DMS53 treated with DMSO at 0.1 percent for 48 hours (cell line): ENCODE measurements at regions not wholly inside any gene's neighbourhood (a gene's known extent, or its start where the extent isn't known, plus 50 kb on each side); places are given as distances from the start of the nearest gene placed in this dataset.

Experiments used
- DNase-seq: peaks from one replicate; lab custom pipeline; 2025; ENCODE audit not compliant: unreplicated experiment; lab: John Stamatoyannopoulos, UW

DNA sequence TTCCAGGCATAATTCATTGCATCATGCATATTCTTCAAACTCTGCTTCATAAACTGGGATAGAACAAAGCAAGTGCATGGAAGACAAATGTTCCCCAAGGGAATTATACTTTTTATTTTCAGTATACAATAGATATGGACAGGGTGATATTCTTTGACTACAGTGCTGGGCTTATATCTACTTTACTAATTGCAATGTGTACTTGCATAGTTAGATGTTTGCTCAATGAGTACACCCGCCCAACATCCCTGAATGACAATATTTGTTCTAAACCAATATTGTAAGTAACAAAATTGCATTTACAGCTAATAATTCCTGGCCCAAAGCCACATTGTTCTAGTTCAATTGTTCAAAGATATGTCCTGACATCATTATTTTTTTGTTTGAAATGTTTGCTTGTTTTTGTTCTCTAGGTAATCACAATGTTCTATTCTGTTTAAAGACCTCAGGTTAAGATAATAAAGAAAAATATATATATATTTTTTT is 171.4 kb downstream of the PTN start:
- DNase-seq: peak; percentile 12

DNA sequence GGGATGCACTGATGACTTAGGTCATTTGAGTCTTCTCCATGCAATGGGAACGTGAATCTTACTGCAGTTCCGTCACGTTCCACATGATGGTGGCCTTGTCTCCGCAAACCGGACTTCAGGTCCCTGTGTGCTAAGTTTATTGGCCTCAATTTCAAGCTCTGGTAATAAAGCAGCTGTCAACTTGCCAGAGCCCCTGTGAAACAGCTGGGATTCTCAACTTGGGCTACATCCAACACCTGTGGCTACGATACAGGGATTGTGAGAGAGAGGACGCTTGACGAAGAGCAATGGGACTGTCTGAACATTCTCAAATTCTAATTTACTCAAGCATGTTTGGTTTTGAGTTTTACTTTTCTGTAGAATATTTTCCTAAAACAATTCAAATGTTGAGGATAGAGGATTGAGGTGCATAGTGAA is 174.2 kb downstream of the PTN start:
- DNase-seq: peak; percentile 93

DNA sequence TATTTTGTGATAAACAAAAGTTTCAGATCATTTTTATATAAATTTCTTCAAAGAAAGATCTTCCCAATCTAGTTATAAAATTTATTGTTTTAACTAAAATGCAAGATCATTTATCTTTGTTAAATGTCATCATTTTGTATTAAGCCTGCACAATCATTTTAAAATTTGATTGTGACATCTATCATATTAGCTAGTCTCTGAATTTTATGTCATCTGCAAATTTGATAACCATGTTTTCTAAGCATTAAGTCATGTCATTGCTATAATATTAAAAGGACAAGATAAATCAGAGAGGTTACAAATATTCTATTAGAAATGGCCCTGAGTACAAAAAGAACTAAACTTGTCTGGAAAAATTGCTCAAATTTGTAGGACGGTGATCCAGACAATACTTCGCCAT is 175.9 kb downstream of the PTN start:
- no peak for DNase-seq

DNA sequence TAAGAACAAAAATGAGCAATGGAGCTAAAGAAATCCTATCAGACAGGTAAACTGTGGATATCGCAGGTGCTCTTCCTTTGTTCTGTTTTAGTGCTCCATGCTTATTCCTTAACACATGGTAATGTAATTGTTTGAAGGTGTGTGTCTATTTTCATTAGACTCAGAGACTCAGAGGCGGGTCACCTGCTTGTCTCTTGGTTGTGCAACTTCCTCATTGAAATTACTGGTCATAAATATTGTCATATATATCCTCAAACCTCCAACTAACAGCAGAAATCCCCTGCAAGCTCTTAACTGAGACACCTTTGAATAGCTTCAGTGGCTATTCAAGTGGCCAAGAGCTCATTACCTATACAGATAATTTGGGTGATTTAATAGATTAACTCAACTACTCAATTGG is 177.2 kb downstream of the PTN start:
- DNase-seq: no peak

DNA sequence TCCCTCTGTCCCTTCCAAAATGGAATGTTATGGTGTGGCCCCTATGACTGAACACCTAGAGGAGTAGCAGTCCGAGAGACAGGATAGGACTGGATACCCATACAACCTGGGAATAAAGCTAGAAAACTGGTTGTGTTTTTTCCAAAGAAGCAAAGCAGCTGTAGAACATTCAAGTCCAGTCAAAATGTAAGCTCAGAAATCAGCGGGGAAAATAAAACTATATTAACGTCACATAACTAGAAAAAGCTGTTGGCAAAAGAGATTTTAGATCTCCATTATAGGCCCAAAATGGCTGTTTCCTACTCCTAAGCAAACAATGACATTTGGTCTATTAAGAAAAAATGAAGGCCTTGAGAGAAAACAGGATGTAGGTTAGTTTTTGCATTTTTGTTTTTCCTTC is 177.7 kb downstream of the PTN start:
- no peak for DNase-seq

DNA sequence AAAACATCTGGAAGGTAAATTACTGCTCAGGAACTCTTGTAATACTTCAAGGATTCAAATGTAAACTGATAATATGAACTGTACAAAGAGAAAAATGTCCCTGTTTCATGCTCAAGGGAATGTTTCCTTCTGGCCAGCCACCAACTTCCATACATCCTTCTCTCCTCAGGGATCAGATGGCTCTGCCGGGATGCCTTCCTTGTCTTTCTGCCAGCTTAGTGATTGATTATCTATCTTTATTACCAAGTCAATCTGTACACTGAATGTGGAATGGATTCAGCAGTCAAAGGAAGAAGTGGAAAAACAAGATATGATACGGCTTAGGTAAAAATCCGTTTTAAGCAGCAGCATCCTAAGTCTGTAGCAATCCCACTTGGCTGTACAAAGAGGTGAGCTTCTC is 178.3 kb downstream of the PTN start:
- DNase-seq: no peak

DNA sequence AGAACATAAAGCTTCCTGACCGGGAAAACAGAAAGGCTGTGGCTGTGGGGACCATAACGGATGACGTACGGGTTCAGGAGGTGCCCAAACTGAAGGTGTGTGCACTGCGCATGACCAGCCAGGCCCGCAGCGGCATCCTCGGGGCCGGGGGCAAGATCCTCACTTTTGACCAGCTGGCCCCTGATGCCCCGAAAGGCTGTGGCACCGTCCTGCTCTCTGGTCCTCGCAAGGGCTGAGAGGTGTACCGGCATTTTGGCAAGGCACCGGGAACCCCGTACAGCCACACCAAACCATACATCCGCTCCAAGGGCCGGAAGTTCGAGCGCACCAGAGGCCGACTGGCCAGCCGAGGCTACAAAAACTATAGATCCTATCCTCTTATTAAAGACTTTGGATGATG is 179.3 kb downstream of the PTN start:
- no peak for DNase-seq

DNA sequence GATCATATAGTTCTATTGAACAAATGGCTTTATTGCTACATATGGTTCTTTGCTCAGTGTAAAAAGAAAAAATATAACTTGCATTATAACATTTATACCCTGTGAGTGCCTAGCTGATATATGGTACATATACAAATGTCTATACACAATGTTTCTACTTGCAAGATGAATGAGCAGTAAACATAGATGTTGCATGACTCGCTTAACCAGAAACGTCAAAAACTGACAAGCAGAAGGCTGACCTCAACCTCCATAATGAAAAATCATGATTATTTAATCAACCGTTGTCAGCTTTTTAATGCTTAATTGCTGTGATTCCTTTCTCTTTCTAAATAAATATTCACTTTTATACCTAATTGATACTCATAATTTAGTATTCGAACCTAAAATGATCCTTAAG is 183.3 kb downstream of the PTN start:
- no peak for DNase-seq

DNA sequence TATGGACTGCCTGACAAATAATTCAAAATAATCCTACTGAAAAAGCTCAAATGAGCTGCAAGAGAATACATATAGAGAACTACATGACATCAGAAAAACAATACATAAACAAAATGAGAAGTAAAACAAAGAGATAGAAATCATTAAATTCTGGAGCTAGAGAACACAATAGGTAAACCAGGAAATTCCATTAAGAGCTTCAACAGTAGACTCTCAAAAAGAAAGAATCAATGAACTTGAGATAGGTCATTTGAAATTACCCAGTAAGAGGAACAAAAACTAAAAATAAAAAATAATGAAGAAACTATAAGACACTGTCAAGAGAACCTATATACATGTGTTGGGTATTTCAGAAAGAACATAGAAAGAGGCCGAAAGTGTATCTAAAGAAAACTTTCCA is 186.3 kb downstream of the PTN start:
- no peak for DNase-seq

DNA sequence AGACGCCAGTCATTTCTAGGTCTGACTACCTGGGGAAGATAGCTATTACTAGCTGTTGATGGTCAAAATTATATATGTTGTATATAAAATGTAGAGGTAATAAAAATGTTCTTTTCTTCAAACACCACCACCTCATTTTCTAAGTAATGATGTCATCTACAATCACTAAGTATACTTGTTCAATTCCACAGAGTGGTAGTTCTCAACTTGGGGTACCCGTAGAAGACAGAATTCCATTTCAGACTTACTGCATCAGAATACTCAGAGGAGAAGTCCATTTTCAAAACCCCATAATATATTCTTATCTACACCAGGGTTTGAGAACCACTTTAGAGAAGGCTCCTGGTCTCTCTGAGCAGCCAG is 191.9 kb downstream of the PTN start:
- no peak for DNase-seq

DNA sequence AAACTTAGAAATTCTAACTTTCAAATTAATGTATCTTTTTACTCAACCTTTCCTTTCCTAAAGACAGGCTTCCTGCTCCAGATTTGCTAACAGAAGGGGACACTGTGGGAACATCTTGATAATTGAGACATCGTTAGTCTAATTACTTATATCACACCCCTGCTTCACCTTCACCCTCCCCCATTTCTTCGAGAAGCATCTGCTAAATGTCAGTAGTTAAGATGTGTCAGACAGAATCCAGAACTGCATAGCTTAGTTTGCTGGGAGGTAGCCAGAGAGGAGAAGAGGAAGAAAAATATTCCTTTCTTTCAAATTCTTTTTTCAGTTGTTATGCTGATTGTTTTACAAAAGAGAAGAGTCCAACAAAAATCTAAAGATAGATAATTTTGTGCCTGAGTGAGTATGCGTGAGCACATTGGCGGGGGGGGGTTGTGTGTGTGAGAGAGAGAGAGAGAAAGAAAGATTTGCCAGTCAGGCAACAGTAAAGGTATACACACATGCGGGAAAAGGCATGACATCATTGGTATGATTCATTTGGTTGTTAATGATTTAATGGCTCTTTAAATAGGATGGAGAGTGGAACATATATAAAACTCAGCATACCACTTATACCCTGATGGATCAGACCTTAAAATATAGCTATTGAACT is 192.4 kb downstream of the PTN start:
- peak; percentile 63 for DNase-seq

DNA sequence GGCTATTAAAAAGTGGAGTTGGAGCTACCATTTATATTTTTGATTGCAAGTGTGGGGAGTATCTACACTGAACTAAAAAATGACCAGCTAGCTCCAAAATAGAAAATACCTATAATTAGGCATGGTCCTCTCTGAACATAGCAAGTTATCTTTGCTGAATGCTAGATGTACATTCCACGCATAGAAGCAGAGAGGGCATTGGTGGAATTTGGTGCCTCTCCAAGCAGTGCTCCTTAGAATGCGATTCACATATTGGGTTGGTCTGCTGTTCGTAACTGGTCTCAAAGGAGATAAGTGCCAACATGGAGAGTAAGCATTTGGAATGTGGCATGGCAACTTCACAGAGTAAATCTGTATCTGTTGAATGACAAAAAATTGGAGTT is 196.2 kb downstream of the PTN start:
- no peak for DNase-seq

DNA sequence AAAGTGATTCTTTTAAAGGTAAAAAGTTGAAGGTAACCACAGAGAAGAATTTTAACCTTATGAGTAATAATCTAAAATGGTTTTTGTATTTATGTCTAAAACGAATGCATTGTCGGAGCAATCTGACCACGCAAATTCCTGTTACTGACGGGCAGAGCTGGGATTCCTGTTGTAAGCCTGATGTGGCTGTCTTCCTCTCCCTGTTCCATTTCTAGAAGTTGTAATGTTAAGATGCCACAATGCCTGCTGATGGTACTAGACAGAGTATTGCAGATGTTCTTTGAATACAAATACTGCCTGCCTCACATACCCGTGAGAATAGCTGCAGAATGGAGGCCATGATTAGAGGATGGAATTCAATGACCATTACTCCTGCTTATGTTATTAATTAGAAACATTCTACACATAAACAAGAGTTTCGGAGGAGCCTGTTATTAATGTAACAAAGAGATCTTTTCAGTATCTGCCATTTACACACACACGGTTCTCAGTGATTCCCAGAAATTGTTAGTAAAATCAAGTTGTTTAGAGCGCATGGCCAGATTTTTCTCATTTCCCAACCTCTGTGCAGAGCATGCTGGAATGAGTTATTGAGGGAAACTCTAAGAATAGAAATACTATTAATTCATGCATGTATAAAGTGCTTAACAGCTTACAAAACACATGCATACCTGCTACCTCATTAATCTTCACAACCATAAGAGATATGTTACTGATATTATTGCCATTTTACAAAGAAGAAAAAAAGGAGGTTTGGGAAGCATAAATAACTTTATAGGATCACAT is 196.8 kb downstream of the PTN start:
- no peak for DNase-seq

DNA sequence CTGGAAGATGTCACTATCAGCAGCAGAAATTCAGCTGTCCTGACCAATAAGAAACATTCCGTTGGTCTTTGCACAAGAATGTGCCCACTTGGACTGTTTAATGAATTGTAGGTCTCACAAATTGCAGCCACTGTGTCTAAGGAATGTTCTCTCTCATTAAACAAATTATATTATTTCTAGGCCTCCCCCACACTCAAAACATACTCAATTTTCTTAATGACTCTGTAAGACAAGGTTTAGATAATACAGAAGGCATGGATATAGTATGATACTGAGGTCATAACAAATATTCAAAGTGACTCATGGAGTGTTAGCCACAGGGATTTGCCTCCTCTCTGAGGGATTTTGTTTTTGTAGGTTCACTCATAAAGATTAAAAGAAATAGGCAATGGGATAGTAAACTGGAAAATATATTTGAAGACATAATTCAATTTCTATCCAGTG is 197.5 kb downstream of the PTN start:
- DNase-seq: no peak

DNA sequence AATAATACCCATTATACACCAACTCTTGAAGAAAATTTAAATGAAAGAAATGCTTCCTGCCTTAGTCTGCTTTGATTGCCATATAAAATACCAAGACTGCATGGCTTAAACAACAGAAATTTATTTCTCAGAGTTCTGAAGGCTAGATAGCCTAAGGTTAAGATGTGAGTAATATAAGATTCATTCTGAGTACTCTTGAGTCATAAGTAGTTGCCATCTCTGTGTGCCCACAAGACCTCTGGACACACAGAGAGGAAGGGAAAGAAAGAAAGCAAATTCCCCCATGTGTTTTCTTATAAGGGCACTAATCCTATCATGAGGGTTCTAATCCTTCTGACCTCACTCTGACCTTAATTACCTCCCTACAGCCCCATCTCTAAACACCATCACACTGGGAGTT is 201.2 kb downstream of the PTN start:
- DNase-seq: no peak

DNA sequence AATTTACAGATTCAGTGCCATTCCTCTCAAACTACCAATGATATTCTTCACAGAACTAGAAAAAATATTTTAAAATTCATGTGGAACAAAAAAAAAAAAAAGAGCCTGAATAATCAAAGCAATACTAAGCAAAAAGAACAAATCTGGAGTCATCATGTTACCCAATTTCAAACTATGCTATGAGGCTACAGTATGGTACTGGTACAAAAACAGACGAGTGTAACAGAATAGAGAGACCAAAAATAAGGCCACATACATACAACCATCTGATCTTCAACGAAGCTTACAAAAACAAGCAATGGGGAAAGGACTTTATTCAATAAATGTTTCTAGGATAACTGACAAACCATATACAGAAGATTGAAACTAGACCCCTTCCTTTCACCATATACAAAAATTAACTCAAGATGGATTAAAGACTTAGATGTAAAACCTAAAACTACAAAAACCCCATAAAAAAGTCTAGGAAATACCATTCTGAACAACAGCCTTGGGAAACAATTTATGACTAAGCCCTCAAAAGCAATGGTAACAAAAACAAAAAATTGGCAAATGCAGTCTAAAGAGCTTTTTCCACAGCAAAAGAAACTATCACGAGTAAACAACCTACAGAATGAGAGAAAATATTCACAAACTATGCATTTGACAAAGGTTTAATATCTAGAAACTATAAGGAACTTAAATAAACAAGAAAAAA is 207.7 kb downstream of the PTN start:
- no peak for DNase-seq

DNA sequence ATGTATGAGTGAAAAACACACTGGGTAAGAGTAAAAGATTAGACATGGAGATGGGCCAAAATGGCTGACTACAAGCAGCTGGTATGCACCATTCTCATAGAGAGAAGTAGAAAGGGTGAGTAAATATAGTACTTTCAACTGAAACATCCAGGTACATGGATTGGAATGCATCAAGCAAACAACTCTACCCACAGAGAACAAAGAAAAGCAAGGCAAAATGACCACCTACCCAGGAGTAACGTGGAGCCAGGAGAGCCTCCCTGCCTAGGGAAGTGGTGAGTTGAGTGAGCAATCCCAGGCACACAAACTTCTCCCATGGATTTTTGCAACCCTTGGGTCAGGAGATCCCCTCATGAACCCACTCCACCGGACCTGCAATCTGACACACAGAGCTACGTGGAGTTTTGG is 212.8 kb downstream of the PTN start:
- DNase-seq: no peak

DNA sequence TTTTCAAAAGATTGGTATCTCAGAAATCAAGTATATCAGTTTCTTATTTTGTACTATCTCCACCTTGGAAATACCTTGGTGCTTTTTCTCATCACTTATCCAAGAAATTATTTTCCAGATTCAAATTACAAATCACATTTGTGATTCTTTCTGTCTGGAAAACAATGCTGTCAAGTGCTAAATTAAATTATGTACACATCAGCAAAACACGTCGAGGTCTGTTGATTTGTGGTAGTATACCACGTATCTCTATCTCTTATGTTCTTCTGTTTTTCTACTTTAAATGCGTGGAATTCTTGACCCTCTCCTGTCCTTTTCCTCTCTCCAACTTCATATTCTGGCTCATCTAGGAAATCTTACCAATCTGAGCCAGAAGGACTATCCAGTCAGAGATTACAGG is 214.5 kb downstream of the PTN start:
- DNase-seq: no peak

DNA sequence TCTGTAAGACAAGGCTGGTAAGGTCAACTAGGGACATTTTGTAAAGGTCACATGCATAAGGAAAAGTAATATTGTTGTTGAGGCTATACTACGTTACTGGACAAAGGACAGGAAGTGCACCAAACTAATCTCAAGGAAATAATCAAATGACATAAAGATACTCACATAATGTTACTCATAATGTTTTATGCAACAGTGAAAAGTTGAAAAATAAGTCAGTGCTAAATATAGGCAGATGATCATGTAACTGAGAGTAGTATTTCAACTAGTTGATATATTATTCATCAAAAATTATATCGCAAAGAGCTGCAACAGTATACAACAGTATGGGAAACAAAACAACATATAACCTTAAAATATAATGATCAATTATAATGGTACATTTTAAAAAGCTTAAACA is 215.7 kb downstream of the PTN start:
- no peak for DNase-seq

DNA sequence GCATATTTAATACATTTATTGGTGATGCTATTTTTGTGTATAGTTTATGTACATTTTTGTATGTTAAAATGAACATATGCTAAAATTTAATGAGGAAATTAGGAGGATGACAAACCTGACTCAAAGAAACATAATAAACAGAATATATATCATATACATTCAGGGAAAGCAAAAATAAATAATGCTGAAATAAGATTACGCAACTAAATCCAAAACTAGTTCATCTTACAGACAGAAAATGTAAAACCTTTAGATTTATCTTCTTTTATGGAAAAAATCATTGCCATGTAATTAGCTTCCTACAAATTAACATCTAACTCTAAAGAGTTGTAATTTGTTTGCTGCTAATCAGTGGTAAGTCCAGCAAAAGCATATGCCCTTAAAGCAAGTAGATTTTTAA is 216.5 kb downstream of the PTN start:
- no peak for DNase-seq

DNA sequence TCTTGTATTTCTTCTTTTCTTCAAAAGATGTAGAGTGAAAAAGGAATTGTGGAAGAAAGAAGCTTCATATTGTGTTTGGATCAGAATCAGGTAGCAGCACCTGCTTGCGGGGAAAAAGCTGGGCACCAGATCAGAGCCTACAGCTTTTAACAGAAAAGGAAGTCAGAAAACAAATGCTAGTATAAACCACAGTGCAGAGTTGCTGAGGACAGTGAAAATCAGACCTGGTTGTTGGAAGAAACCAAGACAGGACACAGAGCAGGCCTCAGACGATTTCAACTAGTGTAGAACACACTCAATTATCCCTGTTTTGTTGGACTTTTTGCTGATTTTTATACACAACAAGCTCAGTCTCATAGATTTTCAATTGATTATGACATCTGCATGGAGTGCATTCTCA is 221.4 kb downstream of the PTN start:
- no peak for DNase-seq

DNA sequence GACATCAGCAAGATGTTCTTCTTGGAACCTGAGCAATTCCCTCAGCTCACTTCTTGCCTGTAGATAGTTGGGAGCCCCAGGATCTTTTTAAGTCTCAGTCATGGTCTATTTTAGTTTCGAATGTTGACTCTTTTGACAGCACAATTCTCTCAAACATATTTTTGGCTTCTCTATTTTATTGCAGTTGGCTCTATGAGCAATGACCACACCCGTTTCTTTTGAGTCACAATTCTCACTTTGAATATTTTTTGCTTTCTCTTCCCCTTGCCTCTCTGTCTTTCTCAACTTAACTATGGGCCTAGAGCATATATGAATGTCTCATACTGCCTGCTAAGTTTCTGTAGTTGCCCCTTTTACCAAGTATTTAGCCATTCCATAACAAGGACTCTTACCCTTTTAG is 222.8 kb downstream of the PTN start:
- no peak for DNase-seq
